Activated naive CD8-positive, alpha-beta T cell treated with anti-CD3 and anti-CD28 coated beads, Interleukin-2, amount 10 ng/mL, durations not matched to agents 7 days and 5 days (primary cell): ENCODE measurements at regions not wholly inside any gene's neighbourhood (a gene's known extent, or its start where the extent isn't known, plus 50 kb on each side); places are given as distances from the start of the nearest gene placed in this dataset.

Experiments used
- ATAC-seq: fragments of 150-1000 bp; cut with Tn5 transposase; one replicate; pipeline ENCODE4 v1.10.0; 2021; ENCODE audit warnings: low read depth, moderate library complexity
- POLR2A ChIA-PET: fragments of 350-600 bp; sonication (Branson Sonifier 250); formaldehyde crosslinking; loops from one replicate; lab custom pipeline; 2021; ENCODE audit warnings: antibody characterized with exemption; lab: Charles Lee
- DNase-seq: peaks from one replicate; pipeline ENCODE4 v3.0.0; 2021
- H3K27ac Mint-ChIP-seq: one replicate; pipeline ENCODE4 v1.8.0; 2022; ENCODE audit warnings: mild to moderate bottlenecking, mixed read lengths
- H3K27me3 Mint-ChIP-seq: one replicate; pipeline ENCODE4 v1.8.0; 2022; ENCODE audit warnings: mild to moderate bottlenecking, moderate library complexity, mixed read lengths
- H3K36me3 Mint-ChIP-seq: one replicate; pipeline ENCODE4 v1.8.0; 2021; ENCODE audit warnings: mild to moderate bottlenecking, mixed read lengths
- H3K4me1 Mint-ChIP-seq: one replicate; pipeline ENCODE4 v1.8.0; 2021; ENCODE audit warnings: mixed read lengths
- H3K4me3 Mint-ChIP-seq: one replicate; pipeline ENCODE4 v1.8.0; 2022; ENCODE audit warnings: mild to moderate bottlenecking, moderate library complexity, mixed read lengths
- H3K9me3 Mint-ChIP-seq: one replicate; pipeline ENCODE4 v1.8.0; 2021; ENCODE audit warnings: mixed read lengths

DNA sequence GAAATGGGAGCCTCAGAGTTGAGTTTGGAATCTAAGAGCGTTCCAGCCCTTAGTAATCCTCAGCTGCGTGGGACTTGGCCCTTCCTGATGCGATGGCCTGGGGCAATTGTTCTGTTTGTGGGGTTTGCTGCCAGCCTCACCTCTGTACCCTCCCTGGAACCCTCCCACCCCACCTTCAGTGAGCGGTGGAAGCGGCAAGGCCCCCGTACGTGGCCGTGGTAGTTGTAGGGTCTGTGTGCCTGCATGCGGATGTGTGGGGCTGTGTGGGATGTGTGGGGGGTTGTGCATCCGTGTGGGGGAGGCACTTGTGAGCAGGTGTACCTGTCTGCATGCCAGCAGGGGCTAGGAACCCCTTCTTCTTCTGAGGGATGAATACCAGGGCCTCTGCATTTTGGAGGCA is 65.4 kb upstream of the ADRA2C start:
- H3K4me1 Mint-ChIP-seq = no peaks in the 10 kb centered on the region
- H3K27me3 Mint-ChIP-seq = peaks cover 9% of the 10 kb centered on the region
- peaks cover 1% of the 10 kb centered on the region for H3K36me3 Mint-ChIP-seq
- POLR2A ChIA-PET = no interaction called here
- H3K4me3 Mint-ChIP-seq = no peak overlapping the region
- no peak for ATAC-seq
- H3K27ac Mint-ChIP-seq = no peak overlapping the region
- H3K9me3 Mint-ChIP-seq = peaks cover 12% of the 10 kb centered on the region
- DNase-seq = no peak

- DNase-seq (no peak), ATAC-seq (no peak)
- POLR2A ChIA-PET = no interaction called here
- peaks cover 12% of the 10 kb centered on the region for H3K9me3 Mint-ChIP-seq
- H3K4me3 Mint-ChIP-seq = no peak overlapping the region
- H3K36me3 Mint-ChIP-seq = peaks cover 1% of the 10 kb centered on the region
- no peak overlapping the region for H3K27ac Mint-ChIP-seq
- no peaks in the 10 kb centered on the region for H3K4me1 Mint-ChIP-seq
- peaks cover 9% of the 10 kb centered on the region for H3K27me3 Mint-ChIP-seq
Observed at GRCh38 chr4:3700223-3700622, 66.0 kb upstream of the ADRA2C start.

GRCh38 chr4:3699678-3700077 is 66.5 kb upstream of the ADRA2C start:
- H3K4me3 Mint-ChIP-seq = no peak overlapping the region
- no peak overlapping the region for H3K27ac Mint-ChIP-seq
- peaks cover 9% of the 10 kb centered on the region for H3K27me3 Mint-ChIP-seq
- ATAC-seq (no peak), DNase-seq (no peak)
- peaks cover 12% of the 10 kb centered on the region for H3K9me3 Mint-ChIP-seq
- peaks cover 1% of the 10 kb centered on the region for H3K36me3 Mint-ChIP-seq
- no peaks in the 10 kb centered on the region for H3K4me1 Mint-ChIP-seq
- POLR2A ChIA-PET = no interaction called here

DNA sequence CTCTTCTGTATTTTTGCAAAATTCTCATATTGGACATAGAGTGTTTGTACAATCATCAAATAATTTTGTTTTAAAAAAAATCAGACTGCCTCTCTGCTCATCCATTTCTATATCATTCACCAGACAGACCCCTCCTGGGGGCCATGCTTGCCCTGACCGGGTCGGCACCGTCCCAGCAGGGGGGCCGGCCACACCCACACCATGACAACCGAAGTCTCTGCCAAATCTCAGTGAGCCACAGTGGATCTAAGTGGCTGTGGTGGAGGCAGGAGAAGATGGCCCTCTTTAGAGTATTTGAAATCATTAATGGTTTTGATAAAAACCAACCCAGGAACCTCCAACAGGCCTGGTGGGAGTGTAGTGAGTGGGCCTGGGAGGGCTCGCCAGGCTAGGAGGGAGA is 66.9 kb upstream of the ADRA2C start:
- Mint-ChIP-seq H3K27me3 (peaks cover 9% of the 10 kb centered on the region), H3K36me3 (peaks cover 1% of the 10 kb centered on the region), H3K4me1 (no peaks in the 10 kb centered on the region), H3K27ac (no peak overlapping the region), H3K9me3 (peaks cover 12% of the 10 kb centered on the region), H3K4me3 (no peak overlapping the region)
- POLR2A ChIA-PET = no interaction called here
- ATAC-seq = no peak
- no peak for DNase-seq

- peaks cover 12% of the 10 kb centered on the region for H3K9me3 Mint-ChIP-seq
Observed at GRCh38 chr4:3697033-3697432, 69.2 kb upstream of the ADRA2C start.

DNA sequence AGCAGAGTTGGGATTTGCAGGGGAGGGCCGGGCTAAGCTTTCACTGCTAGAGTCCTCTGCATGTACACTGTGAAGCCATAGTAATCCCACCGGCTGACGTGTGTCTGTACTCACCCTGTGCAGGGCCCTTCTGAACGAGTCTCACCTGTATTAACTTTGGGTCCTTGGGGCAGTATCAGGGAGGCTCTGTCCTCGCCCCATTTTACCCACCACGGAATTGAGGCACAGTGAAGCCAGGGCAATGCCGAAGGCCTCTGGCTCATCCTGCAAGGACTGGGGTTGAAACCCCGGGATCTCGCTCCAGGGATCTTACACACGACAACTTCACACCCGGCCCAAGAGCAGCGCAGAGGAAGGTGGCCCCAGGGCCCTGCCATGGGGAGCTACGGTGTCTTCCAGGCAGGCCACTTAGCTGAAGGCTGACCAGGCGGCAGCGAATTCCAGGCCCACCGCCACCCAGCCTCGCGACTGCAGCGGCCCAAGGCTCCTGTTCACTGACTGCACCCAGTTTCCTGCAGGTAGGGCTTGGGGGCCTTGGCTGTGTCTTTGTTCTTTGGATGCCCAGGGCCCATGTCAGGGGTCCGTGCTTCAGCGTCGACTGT is 75.5 kb upstream of the ADRA2C start:
- ATAC-seq (no peak), DNase-seq (no peak)
- H3K36me3 Mint-ChIP-seq = no peaks in the 10 kb centered on the region
- no peaks in the 10 kb centered on the region for H3K4me1 Mint-ChIP-seq
- peaks cover 7% of the 10 kb centered on the region for H3K27me3 Mint-ChIP-seq
- no peaks in the 10 kb centered on the region for H3K9me3 Mint-ChIP-seq
- no peak overlapping the region for H3K27ac Mint-ChIP-seq
- H3K4me3 Mint-ChIP-seq = no peak overlapping the region
- POLR2A ChIA-PET = no interaction called here

More at GRCh38 chr4:3697033-3697432, 69.2 kb upstream of the ADRA2C start:
- Mint-ChIP-seq H3K27ac (no peak overlapping the region), H3K36me3 (peaks cover 1% of the 10 kb centered on the region), H3K4me3 (no peak overlapping the region), H3K27me3 (peaks cover 11% of the 10 kb centered on the region), H3K4me1 (no peaks in the 10 kb centered on the region)
- no peak for DNase-seq
- ATAC-seq = no peak
- POLR2A ChIA-PET = no interaction called here

DNA sequence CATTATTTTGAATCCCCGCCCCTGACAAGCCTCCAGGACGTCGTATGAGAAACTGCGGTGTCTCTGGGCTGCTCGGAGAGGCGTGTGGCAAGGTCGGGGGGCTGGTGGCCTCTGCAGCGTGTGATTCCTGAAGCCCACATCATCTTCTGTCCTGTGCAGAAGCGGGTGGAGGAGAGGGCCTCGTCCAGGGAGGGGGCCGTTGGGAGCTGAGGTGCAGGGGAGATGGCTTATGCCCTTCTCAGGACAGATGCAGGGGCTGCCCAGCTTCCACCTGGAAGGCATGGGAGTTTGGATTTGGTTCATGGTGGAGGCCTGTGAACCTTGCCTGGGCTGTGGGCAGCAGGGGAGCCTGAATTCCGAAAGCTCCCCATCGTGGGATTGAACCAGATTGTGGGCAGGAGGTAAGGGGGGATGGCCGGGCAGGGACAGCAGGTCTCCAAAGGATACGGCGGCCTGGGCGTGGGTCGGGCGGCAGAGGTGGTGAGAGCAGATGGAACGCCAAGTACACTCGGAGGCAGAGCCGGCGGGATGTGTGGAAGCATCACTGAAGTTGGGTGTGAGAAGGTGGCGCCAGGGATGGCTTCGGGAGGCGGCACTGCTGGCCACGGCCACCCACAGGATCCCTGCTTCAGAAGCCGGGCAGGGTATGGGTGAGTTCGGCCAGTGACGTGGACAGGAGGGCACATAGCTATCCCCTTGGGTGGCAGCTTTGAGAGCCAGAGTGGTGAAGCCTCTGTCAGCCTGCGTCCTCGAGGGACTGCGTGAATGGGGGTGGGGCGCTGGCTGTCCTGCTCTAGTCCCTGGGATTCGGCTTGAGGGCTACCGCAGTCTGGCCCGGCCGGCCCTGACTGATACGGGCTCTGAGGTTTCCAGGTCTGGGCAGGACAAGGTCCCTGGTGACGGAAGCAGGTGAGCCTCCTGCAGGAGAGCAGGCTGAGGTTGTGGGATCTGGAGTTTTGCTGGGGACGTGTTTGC is 76.3 kb upstream of the ADRA2C start:
- no peaks in the 10 kb centered on the region for H3K9me3 Mint-ChIP-seq
- H3K4me3 Mint-ChIP-seq = no peak overlapping the region
- no peaks in the 10 kb centered on the region for H3K4me1 Mint-ChIP-seq
- peaks cover 7% of the 10 kb centered on the region for H3K27me3 Mint-ChIP-seq
- no peak for DNase-seq
- POLR2A ChIA-PET = no interaction called here
- no peak for ATAC-seq
- no peaks in the 10 kb centered on the region for H3K36me3 Mint-ChIP-seq
- no peak overlapping the region for H3K27ac Mint-ChIP-seq

DNA sequence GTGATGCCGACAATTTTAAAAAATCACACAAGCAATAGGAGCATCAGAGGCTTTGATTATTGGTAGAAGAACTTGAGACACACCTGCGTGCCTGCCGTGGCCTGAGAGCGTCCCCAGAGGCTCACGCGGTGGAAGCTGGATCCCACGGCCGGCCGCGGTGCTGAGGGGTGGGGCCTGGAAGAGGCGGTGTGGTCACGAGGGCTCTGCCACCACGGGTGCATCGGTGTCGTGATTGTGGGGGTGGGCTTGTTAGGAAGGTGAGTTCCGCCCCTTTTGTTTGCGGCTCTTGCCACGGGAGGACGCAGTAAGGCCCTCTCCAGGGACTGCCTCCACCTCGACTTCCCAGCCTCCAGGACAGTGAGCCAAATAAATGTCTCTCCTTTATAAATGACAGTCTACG is 77.2 kb upstream of the ADRA2C start:
- Mint-ChIP-seq H3K9me3 (no peaks in the 10 kb centered on the region), H3K4me1 (no peaks in the 10 kb centered on the region), H3K27ac (no peak overlapping the region), H3K27me3 (peaks cover 7% of the 10 kb centered on the region), H3K4me3 (no peak overlapping the region), H3K36me3 (no peaks in the 10 kb centered on the region)
- POLR2A ChIA-PET = no interaction called here
- no peak for DNase-seq
- ATAC-seq = no peak

- no peak overlapping the region for H3K27ac Mint-ChIP-seq
- no peaks in the 10 kb centered on the region for H3K9me3 Mint-ChIP-seq
- peaks cover 6% of the 10 kb centered on the region for H3K27me3 Mint-ChIP-seq
- H3K4me1 Mint-ChIP-seq = no peaks in the 10 kb centered on the region
- no peaks in the 10 kb centered on the region for H3K36me3 Mint-ChIP-seq
- no peak for ATAC-seq
- POLR2A ChIA-PET = no interaction called here
- DNase-seq = no peak
- H3K4me3 Mint-ChIP-seq = no peak overlapping the region
Observed at GRCh38 chr4:3688018-3688998, 77.9 kb upstream of the ADRA2C start.

DNA sequence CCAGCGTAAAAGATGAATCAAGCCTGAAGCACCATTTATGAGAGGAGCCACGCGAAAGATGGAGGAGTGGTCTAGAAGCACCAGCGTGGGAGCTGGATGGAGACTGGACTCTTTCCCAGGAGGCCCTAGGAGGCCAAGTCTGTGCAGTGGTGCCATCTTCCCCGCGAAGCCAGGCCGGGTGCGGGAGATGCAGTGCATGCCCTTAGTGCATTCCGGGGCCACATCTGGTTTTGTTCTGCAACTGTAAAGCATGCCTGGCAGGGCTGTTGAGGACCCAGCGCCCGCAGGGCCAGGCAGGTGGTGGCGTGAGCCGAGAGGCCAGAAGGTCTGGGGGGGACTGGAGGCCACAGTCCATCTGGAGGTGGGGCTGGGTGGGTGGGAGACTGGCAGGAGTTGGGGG is 78.6 kb upstream of the ADRA2C start:
- DNase-seq = no peak
- Mint-ChIP-seq H3K4me3 (no peak overlapping the region), H3K27me3 (peaks cover 2% of the 10 kb centered on the region), H3K27ac (no peak overlapping the region), H3K36me3 (no peaks in the 10 kb centered on the region), H3K4me1 (no peaks in the 10 kb centered on the region), H3K9me3 (no peaks in the 10 kb centered on the region)
- ATAC-seq = no peak
- POLR2A ChIA-PET = no interaction called here

GRCh38 chr4:3686753-3687152 is 79.4 kb upstream of the ADRA2C start:
- POLR2A ChIA-PET = no interaction called here
- Mint-ChIP-seq H3K4me1 (no peaks in the 10 kb centered on the region), H3K27me3 (peaks cover 2% of the 10 kb centered on the region), H3K36me3 (no peaks in the 10 kb centered on the region), H3K4me3 (no peak overlapping the region), H3K9me3 (no peaks in the 10 kb centered on the region), H3K27ac (no peak overlapping the region)
- ATAC-seq (no peak), DNase-seq (no peak)

GRCh38 chr4:3685081-3685645 is 81.0 kb upstream of the ADRA2C start:
- Mint-ChIP-seq H3K27ac (no peak overlapping the region), H3K36me3 (no peaks in the 10 kb centered on the region), H3K4me3 (no peak overlapping the region), H3K27me3 (no peaks in the 10 kb centered on the region), H3K4me1 (no peaks in the 10 kb centered on the region), H3K9me3 (no peaks in the 10 kb centered on the region)
- POLR2A ChIA-PET = no interaction called here
- DNase-seq (no peak), ATAC-seq (no peak)

- Mint-ChIP-seq H3K27me3 (no peaks in the 10 kb centered on the region), H3K4me3 (no peak overlapping the region), H3K9me3 (no peaks in the 10 kb centered on the region), H3K36me3 (no peaks in the 10 kb centered on the region), H3K4me1 (no peaks in the 10 kb centered on the region), H3K27ac (no peak overlapping the region)
- POLR2A ChIA-PET = no interaction called here
- DNase-seq = no peak
- no peak for ATAC-seq
Observed at GRCh38 chr4:3684546-3684945, 81.6 kb upstream of the ADRA2C start.
